HL-60 (cell line): ENCODE measurements at regions not wholly inside any gene's neighbourhood (a gene's known extent, or its start where the extent isn't known, plus 50 kb on each side); places are given as distances from the start of the nearest gene placed in this dataset.
A peak's percentile ranks its signal among the peaks of the same experiment; 100 is the strongest.

Source experiments
- DNase-seq, 2 experiments: peaks; one replicate each; pipeline ENCODE4 v3.0.0-alpha.2; 2010 to 2020; ENCODE audit warnings: low read depth in 1 of 2, low spot score in 1 of 2
- H3K27ac ChIP-seq: fragments of 250-450 bp; sonication (Bioruptor Pico); replicated peaks from 2 replicates; pipeline ENCODE4 v1.5.1; 2020; ENCODE audit warnings: mild to moderate bottlenecking, moderate library complexity
- H3K27me3 ChIP-seq: fragments of 250-450 bp; sonication (Bioruptor Pico); 2 replicates; pipeline ENCODE4 v1.5.1; 2021; ENCODE audit warnings: mild to moderate bottlenecking, moderate library complexity; ENCODE audit not compliant: insufficient read depth, poor library complexity, severe bottlenecking
- H3K4me3 ChIP-seq: replicated peaks from 2 replicates; pipeline ENCODE4 v1.5.1; 2011; ENCODE audit warnings: mild to moderate bottlenecking, control low read depth, low read length; ENCODE audit not compliant: insufficient read depth
- GABPA ChIP-seq: IDR thresholded peaks from 2 replicates; pipeline ENCODE4 v1.6.1; 2012; ENCODE audit warnings: low read depth
- POLR2AphosphoS5 ChIP-seq: IDR thresholded peaks from 2 replicates; pipeline ENCODE4 v1.6.1; 2012; ENCODE audit warnings: low read depth
- SPI1 ChIP-seq: IDR thresholded peaks from 2 replicates; pipeline ENCODE4 v1.6.1; 2012; ENCODE audit warnings: low read depth, mild to moderate bottlenecking, borderline replicate concordance
- TF ChIP-seq, protein P1 (sequence below): IDR thresholded peaks from one replicate; pipeline ENCODE4 v1.5.1; 2011; ENCODE audit warnings: low read length, control low read depth, inconsistent platforms; ENCODE audit not compliant: insufficient read depth
- TF ChIP-seq, protein P2 (sequence below): IDR thresholded peaks from 2 replicates; pipeline ENCODE4 v1.6.1; 2012; ENCODE audit warnings: low read depth; ENCODE audit not compliant: insufficient replicate concordance

DNA sequence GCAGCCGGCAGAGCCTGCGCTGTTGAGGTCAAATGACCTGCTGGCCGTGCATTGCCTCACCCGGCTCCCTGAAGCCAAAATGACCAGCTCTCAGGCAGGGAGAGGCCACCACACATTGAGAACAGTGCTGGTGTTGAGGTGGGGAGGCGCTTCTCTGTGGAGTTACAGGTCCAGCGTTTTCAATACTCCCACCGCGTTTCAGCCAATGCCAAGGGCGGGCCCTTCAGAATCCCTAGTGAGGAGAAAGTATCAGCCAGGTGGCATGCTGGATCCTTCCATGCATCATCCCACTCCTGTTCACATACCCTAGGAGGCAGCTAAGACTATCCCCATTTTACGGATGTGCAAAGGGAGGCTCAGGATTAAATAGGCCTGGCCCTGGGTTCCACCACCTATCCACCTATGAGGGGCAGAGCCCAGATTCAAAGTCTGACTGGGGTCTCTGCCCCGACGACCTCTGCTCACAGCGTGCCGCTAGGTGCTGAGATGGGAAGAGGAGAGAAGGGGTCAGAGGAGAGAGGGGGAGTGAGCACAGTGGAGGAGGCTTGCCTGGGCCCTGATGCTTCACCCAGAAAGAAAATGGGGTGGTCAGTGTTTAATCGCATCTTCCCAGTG is 137.6 kb upstream of the ID2 start:
- no peak for DNase-seq
- Histone ChIP-seq H3K27ac (peak overlapping the region; percentile 93), H3K4me3 (no peak overlapping the region), H3K27me3 (no peaks in the 10 kb centered on the region)
- TF ChIP-seq, protein P1, sequence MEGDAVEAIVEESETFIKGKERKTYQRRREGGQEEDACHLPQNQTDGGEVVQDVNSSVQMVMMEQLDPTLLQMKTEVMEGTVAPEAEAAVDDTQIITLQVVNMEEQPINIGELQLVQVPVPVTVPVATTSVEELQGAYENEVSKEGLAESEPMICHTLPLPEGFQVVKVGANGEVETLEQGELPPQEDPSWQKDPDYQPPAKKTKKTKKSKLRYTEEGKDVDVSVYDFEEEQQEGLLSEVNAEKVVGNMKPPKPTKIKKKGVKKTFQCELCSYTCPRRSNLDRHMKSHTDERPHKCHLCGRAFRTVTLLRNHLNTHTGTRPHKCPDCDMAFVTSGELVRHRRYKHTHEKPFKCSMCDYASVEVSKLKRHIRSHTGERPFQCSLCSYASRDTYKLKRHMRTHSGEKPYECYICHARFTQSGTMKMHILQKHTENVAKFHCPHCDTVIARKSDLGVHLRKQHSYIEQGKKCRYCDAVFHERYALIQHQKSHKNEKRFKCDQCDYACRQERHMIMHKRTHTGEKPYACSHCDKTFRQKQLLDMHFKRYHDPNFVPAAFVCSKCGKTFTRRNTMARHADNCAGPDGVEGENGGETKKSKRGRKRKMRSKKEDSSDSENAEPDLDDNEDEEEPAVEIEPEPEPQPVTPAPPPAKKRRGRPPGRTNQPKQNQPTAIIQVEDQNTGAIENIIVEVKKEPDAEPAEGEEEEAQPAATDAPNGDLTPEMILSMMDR, result no peak
- no peak for TF ChIP-seq SPI1

DNA sequence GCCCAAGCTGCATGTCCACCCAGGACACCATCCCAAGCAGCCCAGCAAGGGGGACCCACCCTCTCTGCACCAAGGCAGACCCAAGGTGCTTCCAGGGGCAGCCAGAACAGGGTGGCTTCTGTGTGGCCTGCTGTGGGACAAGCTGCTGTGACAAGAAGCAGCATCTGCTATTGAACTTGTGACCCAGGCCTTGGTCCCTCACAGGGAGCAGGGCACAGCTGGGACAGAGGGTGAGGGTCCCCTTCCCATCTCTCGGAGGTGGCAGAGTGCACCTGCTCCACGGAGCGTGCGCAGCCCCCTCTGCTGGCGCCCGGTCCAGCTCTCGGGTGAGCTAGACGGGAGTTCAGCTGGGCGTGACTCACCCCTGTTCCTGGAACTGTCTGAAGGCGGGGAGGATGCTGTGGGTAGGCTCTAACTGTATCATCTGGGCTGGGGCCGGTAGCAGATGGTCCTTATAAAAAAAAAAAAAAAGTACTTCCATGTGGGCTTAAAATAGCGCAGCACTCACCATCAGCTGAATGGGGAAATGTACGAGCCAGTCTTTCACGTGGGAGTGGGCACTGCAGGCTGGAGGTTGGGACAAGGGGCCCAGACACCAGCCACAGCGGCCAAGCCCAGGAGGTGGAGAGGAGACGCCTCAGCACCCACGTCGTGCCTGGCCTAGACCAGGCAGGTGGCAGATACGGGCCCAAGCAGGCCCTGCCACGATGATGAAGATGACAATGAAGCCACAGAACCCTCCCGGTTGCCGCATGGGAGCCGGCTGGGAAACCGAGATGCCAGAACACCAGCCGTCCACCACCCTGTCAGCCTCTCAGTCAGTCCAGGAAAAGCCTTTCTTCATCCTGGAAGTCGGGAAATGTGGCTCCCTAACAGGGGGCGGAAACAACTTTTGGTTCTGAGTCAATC is 136.8 kb upstream of the ID2 start:
- Histone ChIP-seq H3K27ac (peak overlapping the region; percentile 93), H3K4me3 (no peak overlapping the region), H3K27me3 (no peaks in the 10 kb centered on the region)
- TF ChIP-seq GABPA (no peak), SPI1 (peak; percentile 50; the same call in 1 of the 2 replicates), POLR2AphosphoS5 (peak; percentile 95)
- TF ChIP-seq, protein P2, sequence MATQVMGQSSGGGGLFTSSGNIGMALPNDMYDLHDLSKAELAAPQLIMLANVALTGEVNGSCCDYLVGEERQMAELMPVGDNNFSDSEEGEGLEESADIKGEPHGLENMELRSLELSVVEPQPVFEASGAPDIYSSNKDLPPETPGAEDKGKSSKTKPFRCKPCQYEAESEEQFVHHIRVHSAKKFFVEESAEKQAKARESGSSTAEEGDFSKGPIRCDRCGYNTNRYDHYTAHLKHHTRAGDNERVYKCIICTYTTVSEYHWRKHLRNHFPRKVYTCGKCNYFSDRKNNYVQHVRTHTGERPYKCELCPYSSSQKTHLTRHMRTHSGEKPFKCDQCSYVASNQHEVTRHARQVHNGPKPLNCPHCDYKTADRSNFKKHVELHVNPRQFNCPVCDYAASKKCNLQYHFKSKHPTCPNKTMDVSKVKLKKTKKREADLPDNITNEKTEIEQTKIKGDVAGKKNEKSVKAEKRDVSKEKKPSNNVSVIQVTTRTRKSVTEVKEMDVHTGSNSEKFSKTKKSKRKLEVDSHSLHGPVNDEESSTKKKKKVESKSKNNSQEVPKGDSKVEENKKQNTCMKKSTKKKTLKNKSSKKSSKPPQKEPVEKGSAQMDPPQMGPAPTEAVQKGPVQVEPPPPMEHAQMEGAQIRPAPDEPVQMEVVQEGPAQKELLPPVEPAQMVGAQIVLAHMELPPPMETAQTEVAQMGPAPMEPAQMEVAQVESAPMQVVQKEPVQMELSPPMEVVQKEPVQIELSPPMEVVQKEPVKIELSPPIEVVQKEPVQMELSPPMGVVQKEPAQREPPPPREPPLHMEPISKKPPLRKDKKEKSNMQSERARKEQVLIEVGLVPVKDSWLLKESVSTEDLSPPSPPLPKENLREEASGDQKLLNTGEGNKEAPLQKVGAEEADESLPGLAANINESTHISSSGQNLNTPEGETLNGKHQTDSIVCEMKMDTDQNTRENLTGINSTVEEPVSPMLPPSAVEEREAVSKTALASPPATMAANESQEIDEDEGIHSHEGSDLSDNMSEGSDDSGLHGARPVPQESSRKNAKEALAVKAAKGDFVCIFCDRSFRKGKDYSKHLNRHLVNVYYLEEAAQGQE, result no peak
- TF ChIP-seq, protein P1, result peak; percentile 53
- DNase-seq, result peak; percentile 94

DNA sequence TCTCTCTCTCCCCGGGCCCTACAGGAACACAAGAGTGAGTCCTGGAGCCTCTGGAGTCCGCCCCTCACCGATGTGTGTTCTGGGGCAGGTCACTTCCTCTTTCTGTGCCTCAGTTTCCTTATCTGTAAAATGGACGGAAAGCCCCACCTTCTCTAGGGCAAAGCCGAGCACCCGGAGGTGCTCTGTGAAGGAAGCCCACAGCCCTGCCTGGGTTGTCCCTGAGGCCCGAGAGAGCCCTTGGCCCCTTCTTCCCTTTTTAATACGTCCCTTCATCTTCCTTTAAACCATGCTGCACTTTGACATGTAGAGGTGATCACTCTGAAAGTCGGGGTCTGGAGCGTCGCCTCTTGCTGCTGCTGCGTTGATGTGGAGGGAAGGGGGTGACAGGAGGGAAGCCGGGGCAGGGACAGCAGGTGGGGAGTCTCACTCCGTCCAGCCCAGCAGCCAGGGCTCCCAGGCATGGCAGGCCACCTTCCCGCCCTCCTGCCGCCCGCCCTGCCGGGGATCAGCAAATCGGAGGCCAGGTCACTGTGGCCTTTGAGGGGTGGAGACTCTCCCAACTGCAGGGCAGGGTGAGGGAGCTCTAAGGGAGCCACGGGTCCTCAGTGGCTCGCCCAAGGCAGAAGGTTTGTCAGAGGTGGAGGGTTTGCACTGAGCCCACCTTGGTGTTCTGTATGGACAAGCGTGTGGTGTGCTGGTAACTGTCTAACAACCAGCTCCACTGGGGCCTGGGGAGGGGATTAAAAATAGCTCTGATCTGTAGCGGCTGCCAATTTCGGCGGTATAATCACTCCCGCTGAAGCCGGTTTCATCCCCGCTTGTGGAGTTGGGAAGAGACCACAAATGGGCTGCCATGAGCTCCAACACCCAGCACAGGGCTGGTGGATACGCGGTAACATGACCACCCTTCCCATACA is 135.9 kb upstream of the ID2 start:
- no peaks in the 10 kb centered on the region for H3K27me3 ChIP-seq
- TF ChIP-seq SPI1, result peak; percentile 47; the same call in 1 of the 2 replicates
- TF ChIP-seq GABPA, result no peak
- H3K27ac ChIP-seq, result peak overlapping the region; percentile 93
- DNase-seq, result no peak
- H3K4me3 ChIP-seq, result no peak overlapping the region

DNA sequence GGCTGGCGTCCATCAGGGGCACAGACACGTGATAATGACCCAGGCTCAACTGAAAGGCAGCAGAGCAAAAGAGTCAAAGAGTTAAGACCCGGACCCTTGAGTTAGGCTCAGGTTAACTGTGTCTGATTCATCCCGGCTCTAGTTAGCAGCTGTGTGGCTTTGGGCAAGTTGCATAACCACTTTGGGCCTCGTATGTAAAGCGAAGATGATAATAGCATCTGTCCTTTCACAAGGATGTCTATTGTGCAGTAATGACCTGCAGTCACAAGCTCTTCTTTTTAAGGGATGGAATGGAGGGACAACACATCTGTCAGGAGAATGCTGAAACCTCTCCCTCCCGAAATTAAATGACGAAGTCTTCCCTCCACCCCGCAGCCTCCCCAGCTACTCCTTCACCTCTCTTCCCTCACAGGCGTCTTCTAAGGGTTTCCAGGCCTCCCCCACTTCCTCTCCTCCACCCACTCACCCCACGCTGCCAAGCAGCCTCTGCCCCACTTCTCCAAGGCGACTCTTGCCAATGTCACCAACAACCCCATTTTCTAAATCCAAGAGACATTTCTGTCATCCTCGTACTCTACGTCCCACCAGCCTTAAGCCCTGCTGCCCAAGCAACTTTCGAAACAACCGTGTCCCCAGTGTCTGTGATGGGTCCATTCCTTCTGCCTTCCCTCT is 135.1 kb upstream of the ID2 start:
- peak; percentile 86; the same call in 1 of the 2 replicates for TF ChIP-seq SPI1
- TF ChIP-seq GABPA, result no peak
- TF ChIP-seq, protein P2, result no peak
- TF ChIP-seq POLR2AphosphoS5, result peak; percentile 34; the same call in 1 of the 2 replicates
- TF ChIP-seq, protein P1, result no peak
- no peak overlapping the region for H3K4me3 ChIP-seq
- H3K27ac ChIP-seq, result peak overlapping the region; percentile 93
- no peaks in the 10 kb centered on the region for H3K27me3 ChIP-seq
- DNase-seq, result peak; percentile 74 to 85
